Loucy (cell line): ENCODE measurements at regions not wholly inside any gene's neighbourhood (a gene's known extent, or its start where the extent isn't known, plus 50 kb on each side); places are given as distances from the start of the nearest gene placed in this dataset.

Experiments
- CTCF ChIP-seq: fragments of 200-600 bp; sonication (generic); conservative IDR thresholded peaks from 2 replicates; pipeline ENCODE4 v1.5.1; 2014; ENCODE audit warnings: mild to moderate bottlenecking, antibody characterized with exemption, low read length
- EZH2phosphoT487 ChIP-seq: fragments of 200-600 bp; IDR thresholded peaks from 2 replicates; pipeline ENCODE4 v1.6.1; 2018; ENCODE audit warnings: antibody characterized with exemption, mild to moderate bottlenecking, moderate library complexity, borderline replicate concordance

DNA sequence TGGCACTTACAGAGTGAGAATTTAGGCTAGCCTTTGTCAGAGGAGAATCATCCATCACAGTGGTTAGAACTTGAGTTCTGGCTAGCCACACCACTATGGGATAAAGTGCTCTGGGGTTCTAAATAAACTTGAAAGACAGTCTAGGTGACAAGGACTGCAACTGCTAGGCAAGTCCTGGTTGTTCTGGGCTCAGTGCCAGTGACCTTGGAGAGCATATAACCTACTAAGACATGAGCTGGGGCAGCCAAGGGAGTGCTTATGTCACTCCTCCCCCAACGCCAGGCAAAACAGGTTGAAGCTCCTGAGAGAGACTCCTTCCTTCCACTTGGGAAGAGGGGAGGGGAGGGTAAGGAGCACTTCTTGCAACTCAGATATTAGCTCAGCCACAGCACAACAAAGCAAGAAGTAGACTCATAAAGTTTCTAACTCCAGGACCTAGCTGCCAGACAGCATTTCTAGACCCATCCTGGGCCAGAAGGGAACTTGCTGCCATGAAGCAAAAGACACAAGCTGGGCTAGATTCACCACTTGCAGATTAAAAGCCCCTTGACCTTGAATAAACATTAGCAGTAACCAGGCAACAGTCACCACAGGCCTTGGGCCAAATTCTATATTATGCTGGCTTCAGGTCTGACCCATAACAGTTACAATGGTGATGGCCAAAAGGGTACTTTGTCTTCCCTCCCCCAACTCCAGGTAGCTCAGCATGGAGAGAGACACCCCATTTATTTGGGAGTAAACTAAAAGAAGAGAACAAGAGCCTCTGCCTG is 963.7 kb downstream of the PLOD2 start:
- no peak for TF ChIP-seq CTCF
- no peak for TF ChIP-seq EZH2phosphoT487
